ENCODE measurements at regions not wholly inside any gene's neighbourhood (a gene's known extent, or its start where the extent isn't known, plus 50 kb on each side); places are given as distances from the start of the nearest gene placed in this dataset.
"Not testable (repeated sequence)": the region's sequence is repeated elsewhere in the genome, so short reads cannot be mapped to it uniquely, and the experiment has no call there.

DNA sequence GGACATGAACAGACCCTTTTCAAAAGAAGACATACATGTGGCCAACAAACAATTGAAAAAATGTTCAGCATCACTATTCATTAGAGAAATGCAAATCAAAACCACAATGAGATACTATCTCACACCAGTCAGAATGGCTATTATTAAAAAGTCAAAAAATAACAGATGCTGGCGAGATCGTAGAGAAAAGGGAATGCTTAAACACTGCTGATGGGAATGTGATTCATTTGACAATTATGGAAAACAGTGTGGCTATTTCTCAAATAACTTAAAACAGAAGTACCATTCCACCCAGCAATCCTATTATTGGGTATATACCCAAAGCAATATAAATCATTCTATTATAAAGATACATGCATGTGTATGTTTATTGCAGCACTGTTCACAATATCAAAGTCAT is 281.8 kb upstream of the CDH5 start:
- DNase-seq, result not testable (repeated sequence)

DNA sequence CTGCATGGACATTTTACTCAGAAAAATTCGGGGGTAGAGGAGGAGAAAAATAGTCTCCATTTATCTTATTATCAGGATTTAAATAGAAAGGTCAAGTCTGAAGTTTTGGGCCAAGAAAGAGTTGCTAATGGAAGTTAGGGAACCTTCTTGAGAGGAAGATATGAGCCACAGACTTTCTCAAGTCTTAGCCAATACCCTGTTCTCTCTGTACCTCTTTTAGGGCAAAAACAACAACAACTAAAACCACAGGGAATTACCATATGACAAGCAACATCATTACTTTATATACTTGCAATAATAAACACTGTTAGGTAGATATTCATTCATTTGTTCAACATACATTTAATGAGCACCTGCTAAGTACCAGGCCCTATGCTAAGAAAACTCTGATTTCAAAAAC is 282.2 kb upstream of the CDH5 start:
- no peak for DNase-seq

DNA sequence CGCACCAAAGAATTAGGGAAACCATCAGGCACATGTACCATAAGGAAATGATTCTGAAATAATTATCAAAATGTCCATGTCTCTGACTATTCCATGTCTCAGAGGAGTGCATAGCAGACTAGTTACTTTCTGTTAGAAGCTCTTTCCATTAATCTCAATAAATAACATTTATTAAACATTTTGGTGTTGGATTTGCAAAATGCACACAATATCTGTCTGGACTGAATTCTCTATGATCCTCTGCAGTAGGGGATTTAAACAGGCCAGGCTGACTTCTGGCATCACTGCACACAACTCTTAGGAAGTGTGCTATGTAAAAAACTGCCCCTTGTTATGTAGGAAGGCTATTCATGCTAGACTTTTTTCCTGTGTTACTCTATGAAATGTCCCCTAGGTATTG is 283.3 kb upstream of the CDH5 start:
- DNase-seq, result no peak

DNA sequence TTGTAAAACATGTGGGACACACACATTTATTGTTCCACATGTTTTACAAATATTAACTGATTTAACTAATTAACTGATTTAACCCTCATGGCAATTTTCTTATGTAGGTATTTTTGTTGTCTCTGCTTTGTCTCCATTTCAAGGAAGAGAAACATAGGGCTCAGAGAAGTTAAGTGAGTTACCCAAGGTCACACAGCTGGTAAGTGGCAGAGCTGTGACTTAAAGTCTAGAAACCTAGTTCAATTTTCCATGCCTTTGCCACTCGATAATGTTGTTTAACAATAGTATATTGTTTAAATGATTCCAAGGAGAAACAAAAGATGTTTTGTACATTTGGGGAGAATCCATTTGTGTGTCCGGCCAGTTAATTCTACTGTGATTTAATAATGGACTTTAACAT is 284.1 kb upstream of the CDH5 start:
- DNase-seq, result no peak

DNA sequence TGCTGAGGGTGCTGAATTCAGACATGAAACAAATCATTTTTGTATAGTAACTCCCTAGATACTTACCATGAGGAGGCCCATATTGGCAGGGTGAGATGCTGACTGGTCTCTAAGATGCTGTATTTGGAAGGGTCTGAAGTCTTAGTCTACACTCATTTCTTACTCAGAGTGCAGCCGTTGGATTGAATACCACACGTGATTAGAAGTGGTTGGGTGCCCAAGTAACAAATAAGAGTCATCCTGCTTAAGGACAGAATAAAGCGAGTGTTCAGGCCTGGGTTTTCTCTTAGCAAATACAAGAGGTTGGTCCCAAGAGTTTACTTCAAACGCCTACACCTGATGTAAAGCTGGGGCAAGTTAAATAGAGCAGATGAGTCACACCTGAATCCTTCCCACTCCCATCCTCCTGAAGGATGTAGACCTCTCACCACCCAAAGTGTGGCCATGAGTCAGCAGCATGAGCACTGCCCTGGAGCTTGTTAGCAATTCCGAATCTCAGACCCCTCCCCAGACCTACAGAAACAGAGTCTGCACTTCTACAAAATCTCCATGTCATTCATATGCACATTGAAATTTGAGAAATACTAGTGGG is 284.6 kb upstream of the CDH5 start:
- DNase-seq, result no peak

DNA sequence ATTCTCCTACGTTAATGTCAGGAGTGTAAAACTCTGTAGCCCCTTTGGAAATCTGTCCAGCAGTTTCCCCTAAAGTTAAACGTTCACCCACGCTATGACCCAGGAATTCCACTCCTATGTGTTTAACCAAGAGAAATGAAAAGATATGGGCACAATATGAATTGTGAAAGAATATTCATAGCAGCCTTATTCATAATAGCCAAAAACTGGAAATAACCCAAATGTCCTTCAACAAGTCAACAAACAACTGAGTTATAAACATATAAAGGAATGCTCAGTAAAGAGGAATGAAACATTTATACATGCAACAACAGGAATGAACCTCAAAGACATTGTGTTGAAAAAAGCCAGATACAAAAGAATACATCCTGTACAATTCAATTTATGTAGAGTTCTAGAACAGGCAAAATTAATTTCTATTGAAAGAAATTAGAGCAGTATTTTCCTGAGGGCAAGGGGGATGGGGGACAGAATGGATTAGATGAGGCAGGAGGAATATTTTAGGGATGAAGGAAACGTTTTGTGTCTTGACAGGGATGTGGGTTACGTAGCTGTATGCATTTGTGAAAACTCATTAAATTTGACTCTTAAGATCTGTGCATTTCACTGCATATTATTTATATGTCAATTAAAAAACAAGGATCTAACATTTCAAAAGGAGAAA is 286.7 kb upstream of the CDH5 start:
- no peak for DNase-seq

DNA sequence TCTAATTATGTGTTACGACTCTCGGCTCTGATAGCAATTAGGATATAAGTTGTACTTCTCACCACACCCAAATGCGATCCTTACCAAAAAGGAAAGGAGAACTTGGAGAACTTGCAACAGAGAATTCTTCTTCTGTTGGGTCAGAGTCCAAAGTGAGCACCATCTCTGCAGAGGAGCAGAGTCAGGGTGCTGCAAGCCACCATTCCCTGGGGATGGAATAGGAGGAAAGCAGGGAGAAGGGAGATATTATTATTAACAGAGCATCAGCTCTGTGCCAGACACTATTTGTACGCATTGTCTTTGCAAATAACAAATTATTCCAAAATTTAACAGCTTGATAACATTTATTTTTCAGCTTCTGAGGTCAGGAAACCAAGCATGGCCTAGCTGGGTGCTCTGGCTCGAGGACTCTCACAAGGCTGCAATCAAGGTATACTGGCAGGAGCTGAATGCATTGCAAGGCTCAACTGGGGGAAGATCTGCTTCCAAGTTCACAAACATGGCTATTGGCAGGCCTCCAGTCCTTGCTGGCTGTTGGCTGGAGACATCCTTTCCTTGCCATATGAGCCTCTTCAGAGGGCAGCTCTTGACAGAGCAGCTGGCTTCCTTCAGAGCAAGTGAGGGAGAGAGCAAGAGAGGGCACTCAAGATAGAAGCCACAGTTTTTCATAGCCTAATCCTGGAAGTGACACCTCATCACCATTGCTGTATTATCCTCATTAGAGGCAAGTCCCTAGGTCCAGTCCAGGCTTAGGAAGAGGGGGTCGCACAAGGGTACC is 296.2 kb upstream of the CDH5 start:
- DNase-seq, result no peak

DNA sequence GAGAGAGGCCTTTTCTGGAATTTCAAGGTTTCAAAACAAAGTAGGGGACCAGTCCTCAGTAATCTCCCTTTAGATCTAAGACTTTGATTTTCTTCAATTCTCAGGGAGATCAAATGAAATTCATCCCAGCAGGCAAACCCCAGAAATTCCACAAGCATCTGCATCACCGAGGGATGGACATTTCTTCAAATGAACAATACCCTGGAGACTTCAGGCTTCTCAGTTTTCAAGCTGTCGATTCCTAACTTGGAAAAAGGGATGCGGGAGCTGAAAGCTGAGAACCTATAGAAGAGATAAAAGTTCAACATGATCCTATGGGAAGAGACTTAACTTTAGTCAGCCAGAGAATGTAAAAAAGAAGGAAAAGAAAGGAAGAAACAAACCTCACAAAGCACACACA is 296.9 kb upstream of the CDH5 start:
- DNase-seq, result no peak

DNA sequence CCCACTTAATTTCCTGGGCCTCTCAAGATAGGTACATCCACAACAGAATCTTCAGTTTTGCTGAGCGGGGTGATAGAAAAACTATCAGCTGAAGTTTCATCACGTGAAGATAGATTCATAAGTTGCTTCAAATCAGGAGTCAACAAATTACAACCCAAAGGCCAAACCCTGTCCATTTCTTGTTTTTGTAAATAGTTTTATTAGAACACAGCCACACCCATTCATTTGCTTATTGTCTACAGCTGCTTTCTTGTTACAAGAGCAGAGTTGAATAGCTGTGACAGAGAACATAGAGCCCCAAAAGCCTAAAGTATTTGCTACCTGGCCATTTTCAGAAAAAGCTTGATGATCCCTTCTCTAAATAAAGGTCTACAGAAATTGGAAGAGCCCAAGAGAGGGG is 300.1 kb upstream of the CDH5 start:
- no peak for DNase-seq

DNA sequence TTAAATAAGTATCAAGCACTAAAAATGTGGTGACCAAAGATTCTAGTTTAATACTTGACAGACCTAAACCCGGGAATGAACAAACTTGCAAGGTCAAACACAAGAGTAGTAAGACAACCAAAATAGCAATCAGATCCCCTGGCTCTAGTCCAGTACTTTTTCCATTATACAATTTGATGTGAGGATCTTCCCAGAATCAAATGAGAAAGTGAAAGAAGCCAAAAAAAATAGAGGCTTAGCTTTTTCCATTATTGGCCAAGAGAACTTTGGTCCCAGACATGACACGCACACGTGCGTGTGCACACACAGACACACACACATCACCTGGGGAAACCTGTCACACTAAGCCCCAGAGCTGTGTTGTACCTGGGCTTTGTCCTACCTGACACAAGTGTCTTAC is 300.6 kb upstream of the CDH5 start:
- DNase-seq, result no peak

DNA sequence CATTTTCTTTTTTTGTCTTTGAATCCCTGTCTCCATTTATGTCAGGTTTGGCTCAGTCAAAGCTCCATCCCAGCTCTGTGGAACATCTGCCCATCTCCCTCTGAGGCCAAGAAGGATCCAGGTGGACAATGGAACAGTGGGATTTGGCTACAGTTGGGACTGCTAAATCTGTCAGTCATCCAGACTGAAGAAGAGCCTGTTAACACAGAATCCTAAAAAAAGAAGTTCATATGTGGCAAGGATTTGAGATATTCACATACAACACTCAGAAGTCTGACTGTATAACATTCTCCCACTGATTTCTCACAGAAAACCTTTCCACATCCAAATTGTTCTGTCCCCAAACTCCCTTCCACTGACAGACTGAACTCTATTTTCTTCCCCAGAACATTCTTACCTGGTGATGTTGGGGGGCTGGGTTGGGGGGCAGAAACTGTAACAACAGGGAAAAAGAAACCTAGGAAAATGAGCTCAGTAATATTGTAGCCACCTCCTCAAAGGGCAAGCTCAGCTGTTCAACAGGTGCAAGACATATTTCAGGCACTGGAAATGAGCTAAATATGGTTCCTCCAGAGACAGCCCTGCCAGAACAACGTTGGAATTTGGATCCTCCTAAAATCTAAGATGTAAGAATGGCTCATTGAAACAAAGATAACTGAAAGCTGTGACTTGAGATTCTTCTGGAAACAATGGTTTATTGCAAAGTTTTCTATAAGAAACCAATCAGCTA is 301.5 kb upstream of the CDH5 start:
- no peak for DNase-seq

DNA sequence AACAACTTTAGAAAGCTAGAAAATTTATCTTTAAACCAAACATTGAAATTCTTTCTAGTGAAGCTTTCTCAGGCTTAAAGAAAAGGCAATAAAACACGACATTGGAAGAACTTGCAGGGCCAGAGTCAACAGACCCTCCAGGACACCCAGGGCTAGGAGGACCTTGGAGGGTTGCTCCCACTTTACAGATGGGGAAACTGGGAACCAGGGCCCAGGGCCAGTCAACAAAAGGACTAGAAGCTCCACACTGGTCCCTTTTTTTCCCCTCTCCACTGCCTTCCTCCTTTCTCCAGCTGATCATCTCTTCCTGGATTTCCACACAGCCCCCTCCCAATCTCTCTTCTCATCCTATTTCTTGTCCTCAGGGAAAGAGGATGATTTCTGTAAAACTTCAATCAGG is 307.7 kb upstream of the CDH5 start:
- DNase-seq, result no peak

DNA sequence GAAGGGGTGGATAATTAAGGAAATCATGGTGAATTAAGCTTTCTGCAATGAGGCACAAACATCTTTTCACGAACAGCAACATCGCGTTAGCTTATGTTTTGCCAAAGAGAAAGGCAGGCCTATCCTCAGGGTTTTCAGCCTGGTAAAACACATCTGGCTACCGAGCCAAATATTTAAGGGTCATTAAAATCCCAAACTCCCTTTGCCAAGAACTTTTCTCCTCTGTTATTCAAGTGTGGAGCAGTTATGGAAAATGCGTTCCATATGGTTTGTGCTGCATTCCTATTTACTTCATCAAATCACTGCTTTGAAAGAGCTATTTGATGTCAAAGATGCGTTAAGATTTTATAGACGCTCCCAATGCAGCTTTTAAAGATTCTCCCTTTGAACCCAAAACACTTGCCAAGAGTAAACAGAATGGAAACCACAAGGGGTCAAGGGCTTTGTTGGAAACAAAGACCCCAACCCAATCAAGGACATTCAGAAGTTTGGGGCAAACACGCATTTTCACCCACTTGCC is 308.3 kb upstream of the CDH5 start:
- DNase-seq, result no peak

DNA sequence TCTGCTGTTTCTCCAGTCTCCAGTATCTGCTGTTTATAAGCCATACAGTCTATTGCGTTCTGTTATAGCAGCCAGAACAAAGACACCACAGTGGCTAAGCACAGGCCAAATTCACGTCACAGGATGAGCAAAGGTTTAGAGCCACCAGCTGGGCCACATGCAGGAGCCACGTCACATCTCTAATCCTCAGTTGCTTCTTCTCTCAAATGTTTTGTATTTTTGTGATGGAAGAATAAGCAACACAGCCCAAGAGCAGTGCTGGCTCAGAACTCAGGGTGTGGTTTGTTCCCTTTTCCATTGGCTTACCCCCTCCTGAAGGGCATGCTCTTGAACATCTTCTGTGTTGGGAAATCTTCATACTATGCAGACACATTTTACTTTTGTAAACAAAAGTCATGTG is 309.4 kb upstream of the CDH5 start:
- no peak for DNase-seq

DNA sequence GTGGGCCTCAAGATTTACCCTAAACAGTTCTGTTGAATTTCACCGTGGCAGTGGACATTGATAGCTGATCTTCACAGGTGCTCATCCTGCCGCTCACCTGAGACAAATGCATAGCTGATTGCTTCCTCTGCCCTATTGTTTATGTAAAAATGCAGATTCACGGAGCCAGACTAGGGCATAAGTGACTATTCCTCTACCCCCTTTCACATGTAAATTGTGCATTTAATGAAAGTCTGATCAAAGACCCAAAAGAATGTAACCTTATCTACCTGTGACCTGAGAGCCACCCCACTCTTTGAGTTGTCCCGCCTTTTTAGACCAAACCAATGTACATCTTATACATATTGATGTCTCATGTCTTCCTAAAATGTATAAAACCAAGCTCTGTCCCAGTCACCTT is 312.4 kb upstream of the CDH5 start:
- DNase-seq, result no peak

DNA sequence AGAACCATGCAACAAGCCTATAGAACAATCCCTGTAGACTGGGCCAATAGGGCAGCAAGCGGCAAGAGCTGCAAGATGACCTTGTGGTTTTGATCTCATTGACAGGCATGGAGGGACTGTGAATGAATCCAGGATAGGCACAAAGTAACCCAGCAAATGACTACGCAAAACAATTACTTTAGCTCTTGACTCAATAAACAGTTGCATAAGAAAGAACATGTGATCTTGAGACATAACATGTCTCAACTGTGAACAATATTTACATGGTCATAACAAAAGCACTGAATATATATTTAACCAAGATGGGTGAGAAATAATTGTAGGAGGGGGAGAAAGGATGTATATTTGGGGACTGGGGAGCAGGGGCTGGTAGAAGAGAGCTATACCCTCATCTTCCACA is 313.7 kb upstream of the CDH5 start:
- no peak for DNase-seq

DNA sequence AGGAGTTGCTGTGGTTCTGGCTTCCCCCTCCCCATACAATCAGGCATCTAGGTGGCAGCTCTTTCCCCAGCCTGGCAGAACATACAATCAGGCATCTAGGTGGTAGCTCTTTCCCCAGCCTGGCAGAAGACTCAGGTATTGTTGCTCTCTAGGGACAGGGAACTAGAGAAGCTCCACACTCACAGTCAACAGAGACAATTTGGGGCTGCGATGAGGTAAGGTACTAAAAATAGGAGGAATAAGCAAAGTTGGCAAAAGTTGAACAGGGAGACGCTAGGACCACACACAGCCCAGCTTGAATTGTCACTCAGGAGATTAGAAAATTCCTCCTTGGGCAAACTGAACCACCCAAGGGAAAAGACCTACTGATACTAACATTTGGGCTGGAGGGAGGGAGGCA is 315.5 kb upstream of the CDH5 start:
- DNase-seq, result no peak

DNA sequence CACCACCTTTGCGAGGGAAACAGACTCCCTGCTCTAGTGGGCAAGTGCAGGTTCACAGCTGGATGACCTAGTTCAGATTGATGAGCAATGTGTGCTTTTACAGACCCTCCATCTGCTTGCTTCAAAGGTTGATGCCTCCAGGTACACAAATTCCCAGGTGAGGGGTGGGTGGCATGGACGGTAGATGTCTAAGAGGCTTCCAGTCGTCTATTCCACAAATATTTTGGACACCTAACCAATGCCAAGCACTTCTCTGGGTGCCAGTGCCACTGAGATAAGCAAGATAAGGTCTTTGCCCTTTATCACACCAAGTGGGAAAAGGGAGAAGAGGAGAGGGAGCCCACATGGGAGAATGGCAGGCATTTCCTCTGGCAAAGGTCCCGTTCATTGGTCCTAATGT is 316.6 kb upstream of the CDH5 start:
- DNase-seq, result no peak

DNA sequence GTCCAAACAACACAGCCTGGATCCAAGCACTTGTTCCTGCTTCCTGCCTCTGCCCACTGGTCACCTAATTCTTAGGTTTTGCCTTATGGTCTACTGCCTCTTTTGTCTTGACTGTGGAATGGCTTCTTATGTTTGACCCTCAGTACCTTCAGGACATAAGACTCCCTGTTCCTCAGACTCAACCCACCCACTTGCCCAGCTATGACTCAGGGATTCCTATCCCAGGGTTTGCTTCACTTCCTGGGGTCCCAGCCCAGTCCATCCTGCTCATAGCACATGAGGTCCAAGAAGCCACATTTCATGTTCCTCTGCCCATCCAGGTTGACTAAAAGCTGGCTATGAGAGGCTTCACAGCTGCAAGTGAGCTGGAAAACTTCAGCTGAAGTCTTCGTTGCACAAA is 320.9 kb upstream of the CDH5 start:
- DNase-seq, result no peak

DNA sequence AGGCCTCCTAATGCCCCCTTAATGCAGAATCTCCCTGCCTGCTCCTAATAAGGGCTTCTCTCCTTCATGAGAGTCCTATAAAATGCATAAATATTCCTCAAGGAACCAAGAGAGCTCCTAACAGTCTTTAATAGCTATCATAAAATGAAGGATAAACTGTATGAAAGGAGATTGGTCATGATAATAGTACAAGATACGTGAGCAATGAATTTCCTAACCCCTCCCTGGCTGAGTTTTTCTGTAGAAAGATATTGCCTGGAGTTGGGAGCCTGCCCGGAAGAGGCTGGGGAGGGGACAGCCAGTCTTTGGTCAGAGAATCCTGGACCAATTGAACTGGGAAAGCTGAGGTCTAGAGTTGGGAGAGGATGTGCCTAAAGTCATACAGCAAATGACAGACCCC is 321.9 kb upstream of the CDH5 start:
- DNase-seq, result no peak

DNA sequence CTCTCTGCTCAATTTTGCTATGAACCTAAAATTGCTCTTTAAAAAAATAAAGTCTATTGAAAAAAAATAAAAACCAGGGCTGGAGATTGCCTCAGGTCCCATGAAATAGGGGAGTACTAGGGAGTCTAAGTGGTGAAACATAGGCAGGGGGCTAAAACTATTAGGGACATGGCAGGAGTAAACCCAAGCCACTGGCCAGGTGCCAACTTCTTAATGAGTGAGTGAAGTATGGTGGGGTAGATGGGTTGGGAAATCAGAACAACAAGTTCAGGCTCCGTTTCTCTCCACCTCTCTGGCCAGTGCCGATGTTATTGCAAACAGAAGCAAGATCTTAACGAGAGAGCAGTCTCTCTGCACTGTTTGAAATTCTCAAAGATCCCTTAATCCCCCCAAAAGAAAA is 322.4 kb upstream of the CDH5 start:
- no peak for DNase-seq

DNA sequence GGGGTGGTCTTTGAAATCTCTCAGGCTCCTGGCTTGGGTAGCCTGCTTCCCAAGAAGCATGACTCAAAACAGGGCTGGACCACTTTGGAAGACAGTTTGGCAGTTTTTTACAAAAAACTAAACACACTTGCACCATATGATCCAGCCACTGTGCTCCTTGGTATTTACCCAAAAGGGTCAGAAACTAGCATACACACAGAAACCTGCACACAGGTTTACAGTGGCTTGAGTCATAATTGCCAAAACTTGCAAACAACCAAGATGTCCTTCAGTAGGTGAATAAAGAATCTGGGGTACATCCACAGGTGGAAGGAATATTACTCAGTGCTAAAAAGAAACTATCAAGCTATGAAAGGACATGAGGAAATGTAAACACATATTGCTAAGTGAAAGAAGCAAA is 323.2 kb upstream of the CDH5 start:
- DNase-seq, result no peak

DNA sequence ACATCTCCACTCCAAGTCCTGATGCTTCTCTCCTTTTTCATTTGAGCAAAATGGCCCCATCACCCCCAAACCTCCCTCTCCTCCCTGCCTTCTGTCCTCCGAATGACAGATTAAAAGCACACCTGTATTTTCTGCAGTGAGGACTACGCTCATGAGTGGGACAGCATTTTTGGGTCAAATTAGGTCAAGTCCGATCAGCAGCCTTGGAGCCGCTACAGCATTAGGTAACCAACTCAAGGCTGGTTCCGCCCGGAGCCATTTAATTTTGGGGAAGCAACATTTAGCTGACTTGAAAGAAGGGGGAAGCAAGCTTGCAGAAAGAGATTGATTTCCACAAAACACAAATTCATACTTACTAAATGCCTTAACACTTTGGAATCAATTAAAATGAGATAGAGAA is 324.1 kb upstream of the CDH5 start:
- no peak for DNase-seq

DNA sequence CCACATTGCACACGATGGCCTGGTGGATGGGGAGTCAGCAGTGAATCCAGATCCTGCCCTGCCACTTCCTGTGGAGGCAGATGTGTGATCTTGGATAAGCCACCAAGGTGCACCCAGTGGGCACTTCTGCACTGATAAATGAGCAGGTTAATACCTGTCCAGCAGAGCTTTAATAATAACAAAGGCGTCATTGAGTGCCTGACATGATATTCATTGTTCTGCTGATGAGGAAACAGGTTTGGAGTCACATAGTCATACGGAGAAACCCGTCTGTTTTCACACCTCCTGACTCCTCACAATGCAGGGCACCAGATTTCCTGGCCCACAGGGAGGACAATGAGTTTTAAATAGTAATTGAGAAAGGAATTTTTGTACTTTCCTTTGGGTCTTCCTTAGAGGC is 324.6 kb upstream of the CDH5 start:
- DNase-seq, result no peak
